RWPE1 (cell line): ENCODE measurements at regions not wholly inside any gene's neighbourhood (a gene's known extent, or its start where the extent isn't known, plus 50 kb on each side); places are given as distances from the start of the nearest gene placed in this dataset.

Source experiments
- CTCF ChIA-PET: fragments of 350-600 bp; sonication (Branson Sonifier 250); formaldehyde crosslinking; extraction: SDS; loops from one replicate; lab custom pipeline; 2021; lab: Yijun Ruan, JAX
- POLR2A ChIA-PET: fragments of 400-600 bp; formaldehyde crosslinking; extraction: SDS; loops from one replicate; lab custom pipeline; 2020; ENCODE audit warnings: antibody characterized with exemption; ENCODE audit not compliant: low non-redundant PET; lab: Yijun Ruan, JAX
- DNase-seq: peaks from one replicate; pipeline ENCODE4 v3.0.0; 2012; ENCODE audit warnings: low spot score
- H3K27ac ChIP-seq: fragments of 450-650 bp; 2 replicates; pipeline ENCODE4 v1.5.1; 2017
- CTCF ChIP-seq: fragments of 450-650 bp; conservative IDR thresholded peaks from 2 replicates; pipeline ENCODE4 v1.5.1; 2017; ENCODE audit warnings: low read depth, mild to moderate bottlenecking

- no peak for TF ChIP-seq CTCF
- DNase-seq, result no peak
- ChIA-PET POLR2A (no interaction called here), CTCF (no interaction called here)
- H3K27ac ChIP-seq, result no peak overlapping the region
Measured at GRCh38 chr1:103960045-103960444, 210.3 kb downstream of the AMY1C start.

- CTCF ChIA-PET, result no interaction called here
- POLR2A ChIA-PET, result no interaction called here
- no peak for DNase-seq
- no peak overlapping the region for H3K27ac ChIP-seq
- no peak for TF ChIP-seq CTCF
Measured at GRCh38 chr1:103960710-103961109, 211.0 kb downstream of the AMY1C start.

- ChIA-PET CTCF (no interaction called here), POLR2A (no interaction called here)
- TF ChIP-seq CTCF, result no peak
- no peak overlapping the region for H3K27ac ChIP-seq
- DNase-seq, result no peak
Measured at GRCh38 chr1:103986792-103987191, 237.1 kb downstream of the AMY1C start.

- H3K27ac ChIP-seq, result no peak overlapping the region
- ChIA-PET POLR2A (no interaction called here), CTCF (no interaction called here)
- TF ChIP-seq CTCF, result no peak
- DNase-seq, result no peak
Measured at GRCh38 chr1:103997631-103998030, 247.9 kb downstream of the AMY1C start.

GRCh38 chr1:104018922-104019674 lies 269.4 kb downstream of the AMY1C start:
- ChIA-PET CTCF (interaction anchor here (0.7 kb wide), 1 partner anchor 1244 kb away, joined by 3 read pairs; no protein-coding TSS in a partner anchor), POLR2A (no interaction called here)
- TF ChIP-seq CTCF, result no peak
- no peak for DNase-seq
- no peak overlapping the region for H3K27ac ChIP-seq

GRCh38 chr1:104019675-104020049 lies 270.0 kb downstream of the AMY1C start:
- CTCF ChIA-PET, result no interaction called here
- TF ChIP-seq CTCF, result no peak
- no peak for DNase-seq
- H3K27ac ChIP-seq, result no peak overlapping the region
- POLR2A ChIA-PET, result no interaction called here
